H9 (cell line): ENCODE measurements at regions not wholly inside any gene's neighbourhood (a gene's known extent, or its start where the extent isn't known, plus 50 kb on each side); places are given as distances from the start of the nearest gene placed in this dataset.

ENCODE experiments used
- DNase-seq: peaks from one replicate; pipeline ENCODE4 v3.0.0-alpha.2; 2017
- H2AFZ ChIP-seq: one replicate; pipeline ENCODE4 v1.6.1; 2013; ENCODE audit warnings: mild to moderate bottlenecking, low read length, control low read depth, moderate library complexity
- H2AK5ac ChIP-seq: 2 replicates; pipeline ENCODE4 v1.6.1; 2013; ENCODE audit warnings: low read length, control low read depth, mixed read lengths; ENCODE audit not compliant: insufficient read length
- H2BK120ac ChIP-seq: one replicate; pipeline ENCODE4 v1.6.1; 2013; ENCODE audit warnings: low read depth, mild to moderate bottlenecking, low read length, control low read depth, inconsistent platforms; ENCODE audit not compliant: poor library complexity, severe bottlenecking
- H2BK12ac ChIP-seq: 2 replicates; pipeline ENCODE4 v1.6.1; 2013; ENCODE audit warnings: low read length, control low read depth, mixed read lengths, low read depth; ENCODE audit not compliant: insufficient read length
- H2BK15ac ChIP-seq: 2 replicates; pipeline ENCODE4 v1.6.1; 2013; ENCODE audit warnings: low read depth, low read length, control low read depth
- H2BK20ac ChIP-seq: one replicate; pipeline ENCODE4 v1.6.1; 2013; ENCODE audit warnings: low read depth, mild to moderate bottlenecking, low read length, control low read depth, inconsistent platforms; ENCODE audit not compliant: poor library complexity, severe bottlenecking
- H2BK5ac ChIP-seq: 2 replicates; pipeline ENCODE4 v1.6.1; 2013; ENCODE audit warnings: low read length, control low read depth, mixed read lengths; ENCODE audit not compliant: insufficient read length
- H3K14ac ChIP-seq: 2 replicates; pipeline ENCODE4 v1.6.1; 2013; ENCODE audit warnings: low read length, control low read depth; ENCODE audit not compliant: insufficient read depth
- H3K18ac ChIP-seq: 2 replicates; pipeline ENCODE4 v1.6.1; 2013; ENCODE audit warnings: low read depth, mild to moderate bottlenecking, mixed read lengths, low read length, control low read depth; ENCODE audit not compliant: insufficient read length
- H3K23ac ChIP-seq: 2 replicates; pipeline ENCODE4 v1.6.1; 2013; ENCODE audit warnings: low read length, control low read depth, mixed read lengths, low read depth; ENCODE audit not compliant: insufficient read length
- H3K23me2 ChIP-seq: 2 replicates; pipeline ENCODE4 v1.6.1; 2013; ENCODE audit warnings: low read depth, mild to moderate bottlenecking, mixed read lengths, low read length, control low read depth; ENCODE audit not compliant: insufficient read length, poor library complexity, severe bottlenecking
- H3K27ac ChIP-seq: 2 replicates; pipeline ENCODE4 v1.5.1; 2013; ENCODE audit warnings: low read length, control low read depth, mixed read lengths, low read depth; ENCODE audit not compliant: insufficient read length
- H3K27me3 ChIP-seq: 2 replicates; pipeline ENCODE4 v1.6.1; 2013; ENCODE audit warnings: low read length, control low read depth, inconsistent platforms; ENCODE audit not compliant: insufficient read depth
- H3K4ac ChIP-seq: 2 replicates; pipeline ENCODE4 v1.6.1; 2013; ENCODE audit warnings: low read depth, mild to moderate bottlenecking, control low read depth, inconsistent platforms, low read length, moderate library complexity
- H3K4me1 ChIP-seq: 2 replicates; pipeline ENCODE4 v1.6.1; 2013; ENCODE audit warnings: low read length, control low read depth, inconsistent platforms; ENCODE audit not compliant: insufficient read depth
- H3K4me2 ChIP-seq: 2 replicates; pipeline ENCODE4 v1.6.1; 2013; ENCODE audit warnings: low read length, control low read depth, mixed read lengths; ENCODE audit not compliant: insufficient read length, insufficient read depth
- H3K56ac ChIP-seq: 2 replicates; pipeline ENCODE4 v1.6.1; 2013; ENCODE audit warnings: low read depth, mild to moderate bottlenecking, mixed read lengths, low read length, control low read depth; ENCODE audit not compliant: insufficient read length
- H3K79me1 ChIP-seq: 2 replicates; pipeline ENCODE4 v1.6.1; 2013; ENCODE audit warnings: low read depth, mild to moderate bottlenecking, moderate library complexity, low read length, control low read depth, inconsistent platforms; ENCODE audit not compliant: insufficient read depth, poor library complexity, severe bottlenecking
- H3K79me2 ChIP-seq: 2 replicates; pipeline ENCODE4 v1.6.1; 2013; ENCODE audit warnings: low read length, control low read depth, inconsistent platforms; ENCODE audit not compliant: insufficient read depth
- H3K9ac ChIP-seq: 2 replicates; pipeline ENCODE4 v1.6.1; 2013; ENCODE audit warnings: low read length, control low read depth, mixed read lengths; ENCODE audit not compliant: insufficient read length; ENCODE audit errors: extremely low read depth
- H3K9me3 ChIP-seq: one replicate; pipeline ENCODE4 v1.6.1; 2013; ENCODE audit warnings: low read depth, low read length, inconsistent platforms; ENCODE audit not compliant: control insufficient read depth
- H3T11ph ChIP-seq: one replicate; pipeline ENCODE4 v1.6.1; 2013; ENCODE audit warnings: mild to moderate bottlenecking, low read length, control low read depth, inconsistent platforms
- H4K20me1 ChIP-seq: one replicate; pipeline ENCODE4 v1.6.1; 2013; ENCODE audit not compliant: control insufficient read depth, insufficient read length, insufficient read depth
- H4K5ac ChIP-seq: 2 replicates; pipeline ENCODE4 v1.6.1; 2013; ENCODE audit warnings: low read depth, mild to moderate bottlenecking, mixed read lengths, low read length, control low read depth; ENCODE audit not compliant: insufficient read length
- H4K8ac ChIP-seq: replicated peaks from 2 replicates; pipeline ENCODE4 v1.6.1; 2013; ENCODE audit warnings: low read length, control low read depth, mixed read lengths, low read depth; ENCODE audit not compliant: insufficient read length
- H4K91ac ChIP-seq: 2 replicates; pipeline ENCODE4 v1.6.1; 2013; ENCODE audit warnings: low read depth, mild to moderate bottlenecking, moderate library complexity, mixed read lengths, low read length, control low read depth; ENCODE audit not compliant: insufficient read length
- H3K27ac Mint-ChIP-seq, 3 experiments: 2 replicates in 2 of 3; 3 replicates in 1 of 3; pipeline ENCODE4 v1.8.0; 2020 to 2021; ENCODE audit warnings: mixed read lengths in 3 of 3, mild to moderate bottlenecking in 1 of 3, moderate library complexity in 1 of 3
- H3K27me3 Mint-ChIP-seq: 2 replicates; pipeline ENCODE4 v1.8.0; 2021; ENCODE audit warnings: low read depth, mild to moderate bottlenecking, moderate library complexity, mixed read lengths
- H3K36me3 Mint-ChIP-seq, 3 experiments: 2 replicates in 2 of 3; 3 replicates in 1 of 3; pipeline ENCODE4 v1.8.0; 2020 to 2021; ENCODE audit warnings: low read depth in 3 of 3, mixed read lengths in 3 of 3; ENCODE audit not compliant: insufficient read depth in 1 of 3
- H3K4me1 Mint-ChIP-seq, 2 experiments: 2 replicates each; pipeline ENCODE4 v1.8.0; 2020; ENCODE audit warnings: mixed read lengths in 2 of 2
- H3K4me3 Mint-ChIP-seq, 2 experiments: 2 replicates in 1 of 2; 3 replicates in 1 of 2; pipeline ENCODE4 v1.8.0; 2020 to 2021; ENCODE audit warnings: mild to moderate bottlenecking in 2 of 2, mixed read lengths in 2 of 2, moderate library complexity in 1 of 2
- H3K9me3 Mint-ChIP-seq, 2 experiments: 2 replicates in 1 of 2; 3 replicates in 1 of 2; pipeline ENCODE4 v1.8.0; 2020; ENCODE audit warnings: mild to moderate bottlenecking in 2 of 2, mixed read lengths in 2 of 2, moderate library complexity in 1 of 2
- WGBS: extraction: QIAGEN DNeasy Blood & Tissue Kit; methylation state at CpG from one replicate; pipeline ENCODE4 v1.1.7; 2013; ENCODE audit warnings: missing lambda C conversion rate, low lambda C conversion rate, mixed read lengths; ENCODE audit not compliant: insufficient read length; ENCODE audit errors: extremely low coverage; 5-methylcytosine and 5-hydroxymethylcytosine counted together
- TF ChIP-seq, protein P1 (sequence below): fragments of 200-600 bp; sonication (generic); conservative IDR thresholded peaks from 3 replicates; pipeline ENCODE4 v1.8.0; 2021; ENCODE audit warnings: antibody characterized with exemption, mild to moderate bottlenecking

GRCh38 chr11:116426761-116427160 lies 346.0 kb downstream of the BUD13 start:
- Mint-ChIP-seq H3K36me3 (peaks cover 0 to 3% (median 0%) of the 10 kb centered on the region in 3 experiments; a peak in 3 of 7 replicates), H3K9me3 (no peaks in the 10 kb centered on the region), H3K4me3 (no peak overlapping the region), H3K4me1 (peaks cover 30 to 40% of the 10 kb centered on the region in 2 experiments), H3K27me3 (no peaks in the 10 kb centered on the region; the same call in 1 of the 2 replicates), H3K27ac (no peak overlapping the region)
- H4K91ac ChIP-seq = no peak overlapping the region
- H2BK12ac ChIP-seq = no peak overlapping the region
- H2BK5ac ChIP-seq = no peak overlapping the region
- no peak overlapping the region for H2BK20ac ChIP-seq
- H2BK120ac ChIP-seq = no peak overlapping the region
- no peak for DNase-seq
- H2AK5ac ChIP-seq = no peak overlapping the region
- H3K27ac ChIP-seq = no peak overlapping the region
- no peaks in the 10 kb centered on the region for H3K79me2 ChIP-seq
- no peak overlapping the region for H3K18ac ChIP-seq
- no peak overlapping the region for H4K5ac ChIP-seq
- no peak overlapping the region for H3K4me2 ChIP-seq
- H4K20me1 ChIP-seq = no peaks in the 10 kb centered on the region
- TF ChIP-seq, protein P1, sequence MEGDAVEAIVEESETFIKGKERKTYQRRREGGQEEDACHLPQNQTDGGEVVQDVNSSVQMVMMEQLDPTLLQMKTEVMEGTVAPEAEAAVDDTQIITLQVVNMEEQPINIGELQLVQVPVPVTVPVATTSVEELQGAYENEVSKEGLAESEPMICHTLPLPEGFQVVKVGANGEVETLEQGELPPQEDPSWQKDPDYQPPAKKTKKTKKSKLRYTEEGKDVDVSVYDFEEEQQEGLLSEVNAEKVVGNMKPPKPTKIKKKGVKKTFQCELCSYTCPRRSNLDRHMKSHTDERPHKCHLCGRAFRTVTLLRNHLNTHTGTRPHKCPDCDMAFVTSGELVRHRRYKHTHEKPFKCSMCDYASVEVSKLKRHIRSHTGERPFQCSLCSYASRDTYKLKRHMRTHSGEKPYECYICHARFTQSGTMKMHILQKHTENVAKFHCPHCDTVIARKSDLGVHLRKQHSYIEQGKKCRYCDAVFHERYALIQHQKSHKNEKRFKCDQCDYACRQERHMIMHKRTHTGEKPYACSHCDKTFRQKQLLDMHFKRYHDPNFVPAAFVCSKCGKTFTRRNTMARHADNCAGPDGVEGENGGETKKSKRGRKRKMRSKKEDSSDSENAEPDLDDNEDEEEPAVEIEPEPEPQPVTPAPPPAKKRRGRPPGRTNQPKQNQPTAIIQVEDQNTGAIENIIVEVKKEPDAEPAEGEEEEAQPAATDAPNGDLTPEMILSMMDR = no peak
- H3K4me1 ChIP-seq = peaks cover 14% of the 10 kb centered on the region; the same call in 1 of the 2 replicates
- no peaks in the 10 kb centered on the region for H3K27me3 ChIP-seq
- no peak overlapping the region for H3K14ac ChIP-seq
- H3K9me3 ChIP-seq = no peaks in the 10 kb centered on the region
- no peak overlapping the region for H3K4ac ChIP-seq
- H3T11ph ChIP-seq = no peak overlapping the region
- no peak overlapping the region for H3K56ac ChIP-seq
- no CpG with 5 or more reads among the region's 1 CpG for WGBS
- no peaks in the 10 kb centered on the region for H3K79me1 ChIP-seq
- no peak overlapping the region for H3K9ac ChIP-seq
- H2AFZ ChIP-seq = no peak overlapping the region
- H4K8ac ChIP-seq = no peak overlapping the region
- no peak overlapping the region for H2BK15ac ChIP-seq
- no peaks in the 10 kb centered on the region for H3K23me2 ChIP-seq
- no peak overlapping the region for H3K23ac ChIP-seq
